Gastroesophageal sphincter (tissue), 4 donors: ENCODE measurements at regions not wholly inside any gene's neighbourhood (a gene's known extent, or its start where the extent isn't known, plus 50 kb on each side); places are given as distances from the start of the nearest gene placed in this dataset.

Experiments used
- ATAC-seq: fragments of 150-250 bp; one replicate; pipeline ENCODE4 v1.9.1; 2016; ENCODE audit warnings: mild to moderate bottlenecking, moderate library complexity
- H3K27ac ChIP-seq, 4 donors: fragments of 200-600 bp; sonication (generic) in 3 of 4; 1 replicate in 3 of 4; 2 replicates in 1 of 4; pipeline ENCODE4 v1.5.1; 2016 to 2019
- H3K27me3 ChIP-seq: fragments of 200-600 bp; sonication (generic); one replicate; pipeline ENCODE4 v1.5.1; 2019
- H3K36me3 ChIP-seq, 2 donors: fragments of 200-600 bp; sonication (generic); one replicate each; pipeline ENCODE4 v1.5.1; 2019; ENCODE audit warnings: control low read depth in 1 of 2
- H3K4me1 ChIP-seq, 3 donors: fragments of 200-600 bp; sonication (generic); 1 replicate in 2 of 3; 2 replicates in 1 of 3; pipeline ENCODE4 v1.5.1; 2016 to 2019; ENCODE audit warnings: control low read depth in 2 of 3
- H3K4me3 ChIP-seq, 2 donors: fragments of 200-600 bp; sonication (generic); one replicate each; pipeline ENCODE4 v1.5.1; 2019; ENCODE audit warnings: mild to moderate bottlenecking in 1 of 2, moderate library complexity in 1 of 2
- H3K9me3 ChIP-seq, 3 donors: fragments of 200-600 bp; sonication (generic); one replicate each; pipeline ENCODE4 v1.5.1; 2017 to 2019; ENCODE audit warnings: control low read depth in 2 of 3
- CTCF ChIP-seq, 4 experiments: fragments of 200-600 bp in 2 of 4; fragments of 450-650 bp in 2 of 4; sonication (generic) in 1 of 4; IDR thresholded peaks; one replicate each; pipeline ENCODE4 v1.5.1; 2017 to 2019; ENCODE audit warnings: antibody characterized with exemption in 4 of 4, mild to moderate bottlenecking in 2 of 4, moderate library complexity in 2 of 4
- EP300 ChIP-seq: sonication (generic); formaldehyde crosslinking; IDR thresholded peaks from one replicate; pipeline ENCODE4 v1.6.1; 2017; ENCODE audit warnings: antibody characterized with exemption, mild to moderate bottlenecking
- POLR2A ChIP-seq, 2 donors: fragments of 450-650 bp; IDR thresholded peaks; one replicate each; pipeline ENCODE4 v1.6.1; 2017; ENCODE audit warnings: antibody characterized with exemption in 2 of 2, mild to moderate bottlenecking in 2 of 2, moderate library complexity in 1 of 2
- POLR2AphosphoS5 ChIP-seq: sonication (generic); formaldehyde crosslinking; IDR thresholded peaks from one replicate; pipeline ENCODE4 v1.6.1; 2017; ENCODE audit warnings: antibody characterized with exemption
- WGBS, 2 donors: methylation state at CpG; one replicate each; pipeline ENCODE4 v1.1.5; 2018; ENCODE audit warnings: low coverage in 1 of 2; 5-methylcytosine and 5-hydroxymethylcytosine counted together

GRCh38 chr13:39803156-39803555 is 147.7 kb downstream of the COG6 start:
- Histone ChIP-seq H3K4me3 (no peak overlapping the region), H3K27me3 (no peaks in the 10 kb centered on the region), H3K27ac (no peak overlapping the region), H3K4me1 (no peaks in the 10 kb centered on the region), H3K36me3 (no peaks in the 10 kb centered on the region), H3K9me3 (peaks cover 0 to 5% (median 0%) of the 10 kb centered on the region in 3 donors)
- TF ChIP-seq POLR2AphosphoS5 (no peak), EP300 (no peak), CTCF (IDR thresholded peaks at IDR 0.05) (no peak), POLR2A (IDR thresholded peaks at IDR 0.05) (no peak)
- no peak for ATAC-seq
- 36 to 50% methylated on average over 2 of the region's 2 CpGs for WGBS, 2 donors

- no peak overlapping the region for H3K4me3 ChIP-seq
- no peak overlapping the region for H3K27ac ChIP-seq
- no peaks in the 10 kb centered on the region for H3K4me1 ChIP-seq
- peaks cover 0 to 5% (median 0%) of the 10 kb centered on the region in 3 donors for H3K9me3 ChIP-seq
- WGBS, 2 donors: 88% methylated on average over 1 of the region's 1 CpG
- H3K27me3 ChIP-seq: no peaks in the 10 kb centered on the region
- H3K36me3 ChIP-seq: no peaks in the 10 kb centered on the region
- no peak for TF ChIP-seq EP300
- TF ChIP-seq POLR2AphosphoS5: no peak
- no peak for TF ChIP-seq CTCF (IDR thresholded peaks at IDR 0.05)
- TF ChIP-seq POLR2A (IDR thresholded peaks at IDR 0.05): no peak
- no peak for ATAC-seq
These were observed 148.4 kb downstream of the COG6 start for GRCh38 chr13:39803851-39804250.

- Histone ChIP-seq H3K4me1 (no peaks in the 10 kb centered on the region), H3K36me3 (no peaks in the 10 kb centered on the region), H3K27ac (no peak overlapping the region), H3K27me3 (no peaks in the 10 kb centered on the region), H3K4me3 (no peak overlapping the region), H3K9me3 (peaks cover 0 to 5% (median 0%) of the 10 kb centered on the region in 3 donors)
- no peak for ATAC-seq
- 76 to 81% methylated on average over 4 to 5 of the region's 5 CpGs for WGBS, 2 donors
- TF ChIP-seq EP300 (no peak), CTCF (IDR thresholded peaks at IDR 0.05) (no peak), POLR2A (IDR thresholded peaks at IDR 0.05) (no peak), POLR2AphosphoS5 (no peak)
These were observed 149.1 kb downstream of the COG6 start for GRCh38 chr13:39804332-39805210.

- Histone ChIP-seq H3K4me3 (no peak overlapping the region), H3K4me1 (no peaks in the 10 kb centered on the region), H3K27me3 (no peaks in the 10 kb centered on the region), H3K9me3 (no peaks in the 10 kb centered on the region), H3K27ac (no peak overlapping the region), H3K36me3 (no peaks in the 10 kb centered on the region)
- no peak for TF ChIP-seq CTCF (IDR thresholded peaks at IDR 0.05)
- TF ChIP-seq POLR2A (IDR thresholded peaks at IDR 0.05): no peak
- no peak for TF ChIP-seq EP300
- no peak for TF ChIP-seq POLR2AphosphoS5
- 73 to 100% methylated on average over 1 of the region's 1 CpG for WGBS, 2 donors
- no peak for ATAC-seq
These were observed 154.0 kb downstream of the COG6 start for GRCh38 chr13:39809466-39809865.
